Amniotic epithelial cell (primary cell): ENCODE measurements at regions not wholly inside any gene's neighbourhood (a gene's known extent, or its start where the extent isn't known, plus 50 kb on each side); places are given as distances from the start of the nearest gene placed in this dataset.

Experiments used
- DNase-seq: peaks from one replicate; pipeline ENCODE4 v3.0.0-alpha.2; 2010; ENCODE audit warnings: low read depth

DNA sequence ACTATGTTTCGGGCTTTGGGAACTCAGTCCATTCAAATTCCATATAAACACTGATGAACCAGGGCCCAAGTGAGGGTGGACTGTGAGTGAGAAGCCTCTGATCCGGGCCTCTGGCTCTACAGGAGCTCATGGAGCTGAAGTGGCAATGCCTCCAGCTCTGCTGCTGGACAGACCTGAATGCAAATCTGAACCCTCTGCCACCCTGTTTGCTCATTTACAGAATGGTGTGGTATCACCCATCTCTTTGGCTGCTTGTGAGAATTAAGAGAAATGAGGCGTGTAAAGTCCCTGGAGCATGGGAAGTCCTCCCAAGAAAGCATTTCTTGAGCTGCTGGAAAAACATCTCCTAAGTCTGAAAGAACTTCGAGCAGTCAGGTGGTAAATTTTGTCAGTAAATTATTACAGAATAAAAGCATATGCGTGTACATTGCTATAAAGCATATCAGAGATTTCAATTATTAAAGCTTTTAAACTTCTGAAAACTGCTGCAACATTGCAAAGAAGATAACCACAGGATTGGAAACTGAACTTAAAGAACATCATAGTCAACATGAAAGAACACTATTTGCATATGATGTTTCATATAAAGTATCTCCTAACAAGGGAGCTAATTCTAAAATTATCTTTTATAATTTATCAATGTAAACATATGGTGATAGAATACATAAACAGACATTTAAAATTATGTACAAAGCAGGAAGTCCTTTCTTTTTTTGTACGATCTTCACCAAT, 369.0 kb downstream of the UQCRFS1 start:
- no peak for DNase-seq

DNA sequence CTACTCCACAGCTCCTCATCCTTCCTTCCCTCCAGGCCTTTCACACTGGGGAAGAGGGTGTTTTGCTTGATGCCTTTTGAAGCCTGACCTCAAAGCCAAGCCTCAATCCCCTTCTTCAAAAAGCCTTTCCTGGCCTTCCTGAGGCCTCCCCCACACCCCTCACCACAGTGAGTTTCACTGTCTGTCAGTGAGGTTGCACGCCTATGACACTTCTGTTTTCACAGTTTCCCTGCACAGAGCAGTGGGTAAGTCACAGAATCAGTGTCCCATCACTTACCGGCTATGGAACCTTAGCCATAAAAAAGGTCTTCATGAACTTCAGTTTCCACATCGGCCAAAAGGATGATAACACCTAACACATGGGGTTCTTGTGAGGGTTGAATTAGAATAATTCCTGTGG, 371.4 kb downstream of the UQCRFS1 start:
- no peak for DNase-seq

DNA sequence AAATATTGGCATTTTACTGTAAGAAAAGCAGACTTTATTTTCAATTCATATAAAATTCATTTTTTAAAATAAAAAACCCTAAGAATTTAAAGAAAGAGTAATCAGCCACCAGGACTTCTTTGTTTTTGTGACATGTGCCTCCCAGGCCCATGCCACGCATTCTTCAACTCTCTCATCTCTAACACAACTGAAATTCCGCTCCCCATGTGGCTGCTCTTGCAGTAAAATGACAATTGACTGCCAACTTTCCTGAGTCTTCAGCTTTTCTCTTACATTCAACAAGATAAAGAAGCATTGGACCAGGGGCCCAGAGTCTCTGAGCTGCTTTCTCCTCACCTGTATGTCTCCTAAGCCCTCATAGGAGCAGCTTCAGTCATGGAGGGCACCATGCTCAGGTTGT, 372.1 kb downstream of the UQCRFS1 start:
- no peak for DNase-seq

DNA sequence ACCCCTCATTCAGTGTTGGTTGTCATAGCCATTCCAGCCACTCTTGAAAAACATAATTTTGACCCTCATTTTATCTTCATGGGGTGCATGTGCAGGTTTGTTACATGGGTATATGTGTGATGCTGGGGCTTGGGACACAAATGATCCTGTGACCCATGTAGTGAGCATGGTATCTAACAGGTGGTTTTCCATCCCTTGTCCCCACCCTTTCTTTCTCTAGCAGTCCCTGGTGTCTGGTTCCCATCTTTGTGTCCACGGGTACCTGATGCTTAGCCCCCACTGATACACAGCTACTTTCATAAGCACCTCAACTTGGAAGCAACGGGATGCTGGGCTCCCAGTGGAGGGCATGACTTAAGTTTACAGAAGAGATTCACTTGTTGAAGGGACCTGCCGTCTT, 373.5 kb downstream of the UQCRFS1 start:
- DNase-seq, result no peak

DNA sequence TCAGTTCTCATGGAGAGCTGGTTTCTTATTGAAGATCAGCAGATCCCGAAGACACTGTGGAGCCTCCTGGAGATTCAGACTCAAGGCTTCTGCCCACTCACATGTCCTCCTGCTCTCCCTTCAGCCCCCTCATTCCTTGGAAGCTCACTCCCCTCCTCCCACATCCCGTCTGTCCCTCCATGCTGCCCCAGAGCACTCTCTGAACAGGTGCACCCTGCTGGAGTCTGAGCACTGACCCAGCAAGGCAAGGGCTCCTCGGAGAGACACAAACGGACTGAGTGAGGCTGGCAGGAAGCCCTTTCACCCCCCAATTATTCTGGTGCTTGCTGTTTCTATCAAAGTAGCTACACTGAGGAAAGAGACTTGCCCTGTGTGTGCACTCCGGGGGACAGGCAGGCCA, 374.0 kb downstream of the UQCRFS1 start:
- no peak for DNase-seq

DNA sequence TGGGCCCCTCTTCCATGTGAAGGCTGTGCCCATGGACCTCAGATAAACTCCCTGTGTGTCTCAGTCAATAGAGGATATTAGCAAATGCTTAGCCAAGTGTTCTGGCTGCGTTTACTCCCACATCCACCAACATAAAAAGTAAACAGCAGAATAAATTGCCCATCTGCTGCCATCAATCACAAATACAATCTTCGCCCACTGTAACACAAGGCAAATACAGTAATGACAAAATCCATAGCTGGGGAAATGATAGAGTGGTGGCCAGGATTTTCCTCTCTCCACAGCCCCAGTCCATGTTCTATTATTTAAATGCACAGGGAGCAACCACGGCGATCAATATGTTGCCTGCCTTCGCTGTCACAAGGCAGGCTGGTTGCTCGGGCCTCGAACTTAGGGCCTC, 376.5 kb downstream of the UQCRFS1 start:
- no peak for DNase-seq

DNA sequence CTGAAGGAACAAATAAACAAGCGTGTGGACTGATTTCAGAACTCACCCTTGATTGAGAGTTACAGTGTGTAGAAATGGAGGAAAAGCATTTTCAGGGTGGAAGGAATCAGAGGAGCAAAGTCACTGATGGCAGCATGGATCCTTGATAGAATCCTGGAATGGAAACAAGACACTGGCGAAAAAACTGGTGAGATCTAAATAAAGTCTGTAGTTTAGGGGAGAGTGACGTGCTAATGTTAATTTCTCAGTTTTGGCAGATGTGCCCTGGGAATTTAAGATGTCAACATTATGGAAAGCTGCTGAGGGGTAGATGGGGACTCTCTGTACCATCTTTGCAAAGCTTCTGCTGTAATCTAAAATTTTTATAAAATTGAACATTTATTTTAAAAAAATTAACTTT, 378.0 kb downstream of the UQCRFS1 start:
- DNase-seq, result no peak

DNA sequence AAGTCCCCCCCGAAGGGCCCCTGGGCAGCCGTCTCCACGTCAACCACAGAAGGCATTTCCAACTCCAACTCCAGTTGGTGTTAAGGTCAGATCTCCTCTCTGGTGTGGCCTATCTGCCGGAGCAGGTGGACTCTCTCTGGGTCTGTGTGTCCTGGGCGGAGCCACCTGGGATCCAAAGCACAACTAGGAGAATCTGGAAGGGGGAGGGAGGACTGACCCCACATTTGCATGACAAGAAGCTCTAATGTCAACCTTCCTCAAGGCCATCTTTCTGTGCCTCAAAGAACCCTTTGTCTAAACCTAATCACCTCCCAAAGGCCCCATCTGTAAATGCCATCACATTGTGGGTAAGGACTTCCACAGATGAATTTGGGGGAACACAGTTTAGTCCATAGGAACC, 381.5 kb downstream of the UQCRFS1 start:
- DNase-seq, result no peak

DNA sequence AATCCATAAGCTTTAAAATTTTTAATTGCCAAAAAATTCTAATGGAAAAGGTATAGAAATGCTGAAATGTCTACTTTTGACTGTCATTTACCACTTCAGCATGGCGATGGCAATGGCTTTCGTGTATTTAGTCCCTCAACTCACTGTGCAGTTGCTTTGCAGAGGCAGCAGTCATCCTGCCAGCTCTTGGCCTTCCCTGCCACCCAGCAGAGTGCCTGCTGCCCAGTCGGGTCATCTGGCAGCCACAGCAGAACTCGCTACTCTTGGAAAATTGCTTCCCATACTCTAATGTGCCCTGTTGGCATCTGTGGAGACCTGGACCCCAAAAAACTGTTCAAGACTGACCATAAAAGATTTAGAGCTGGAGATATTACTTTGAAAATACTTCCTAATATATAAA, 383.2 kb downstream of the UQCRFS1 start:
- no peak for DNase-seq

DNA sequence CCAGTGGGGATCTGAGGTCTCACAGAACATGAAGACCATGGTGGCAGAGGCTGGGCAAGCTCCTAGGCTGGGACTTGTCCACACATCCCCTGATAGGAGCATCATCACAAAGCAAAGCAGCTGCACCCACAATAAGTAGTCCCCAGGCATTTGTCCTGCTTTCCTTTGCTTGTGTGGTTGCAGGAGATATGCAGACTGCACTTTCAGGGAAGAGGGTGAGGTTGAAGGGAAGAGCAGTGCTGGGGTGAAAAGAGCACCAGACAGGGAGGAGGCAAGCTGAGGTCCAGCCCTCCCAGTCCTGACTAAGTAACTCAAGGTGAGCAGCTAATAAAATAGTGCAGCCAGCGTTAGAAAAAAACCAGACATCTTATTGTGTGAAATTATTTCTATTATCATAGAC, 383.6 kb downstream of the UQCRFS1 start:
- no peak for DNase-seq

DNA sequence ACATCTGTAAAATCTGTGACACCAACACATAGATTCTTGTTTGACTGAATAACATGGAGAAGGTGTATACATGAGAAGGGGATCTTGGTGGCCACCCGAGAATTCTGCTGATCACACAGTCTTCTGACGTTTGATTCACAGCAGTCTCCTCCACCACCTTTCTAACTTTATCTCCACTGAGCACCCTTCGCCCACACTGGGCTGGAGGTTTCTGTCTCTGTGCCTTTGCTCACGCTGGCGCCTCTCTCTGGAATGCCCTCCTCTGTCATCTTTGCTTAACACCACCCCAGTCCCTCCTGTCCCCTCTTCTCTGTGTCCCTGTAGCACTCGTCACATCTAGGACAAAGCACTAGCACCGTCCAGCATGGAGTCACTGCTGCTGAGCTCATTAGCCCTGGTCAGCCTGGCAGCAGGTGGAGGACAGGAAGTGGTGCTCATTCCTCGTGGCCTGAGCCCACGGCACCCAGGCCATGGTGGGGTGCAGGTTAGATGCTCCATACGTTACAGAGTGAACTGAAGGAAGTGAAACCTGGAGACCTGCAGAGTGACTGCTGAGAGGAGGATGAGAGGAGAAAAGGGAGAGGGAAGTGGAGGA, 384.6 kb downstream of the UQCRFS1 start:
- no peak for DNase-seq

DNA sequence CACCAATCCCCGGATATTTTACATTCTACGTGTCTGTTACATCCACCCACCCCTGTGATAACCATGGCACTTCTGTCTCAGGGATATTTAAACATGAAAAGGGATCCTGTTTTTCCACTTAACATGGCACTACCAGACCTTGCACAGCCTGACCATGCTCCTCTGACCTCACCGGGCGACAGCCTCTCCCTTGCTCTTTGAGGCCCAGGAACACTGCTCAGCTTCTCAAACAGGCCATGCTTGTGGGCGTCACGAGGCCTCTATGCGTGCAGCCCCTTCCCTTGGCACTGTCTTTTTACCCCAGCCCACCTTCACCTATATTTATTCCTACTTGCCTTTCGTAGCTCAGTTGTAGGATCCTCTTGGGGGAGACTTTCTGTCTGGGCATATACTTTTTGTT, 385.6 kb downstream of the UQCRFS1 start:
- no peak for DNase-seq

DNA sequence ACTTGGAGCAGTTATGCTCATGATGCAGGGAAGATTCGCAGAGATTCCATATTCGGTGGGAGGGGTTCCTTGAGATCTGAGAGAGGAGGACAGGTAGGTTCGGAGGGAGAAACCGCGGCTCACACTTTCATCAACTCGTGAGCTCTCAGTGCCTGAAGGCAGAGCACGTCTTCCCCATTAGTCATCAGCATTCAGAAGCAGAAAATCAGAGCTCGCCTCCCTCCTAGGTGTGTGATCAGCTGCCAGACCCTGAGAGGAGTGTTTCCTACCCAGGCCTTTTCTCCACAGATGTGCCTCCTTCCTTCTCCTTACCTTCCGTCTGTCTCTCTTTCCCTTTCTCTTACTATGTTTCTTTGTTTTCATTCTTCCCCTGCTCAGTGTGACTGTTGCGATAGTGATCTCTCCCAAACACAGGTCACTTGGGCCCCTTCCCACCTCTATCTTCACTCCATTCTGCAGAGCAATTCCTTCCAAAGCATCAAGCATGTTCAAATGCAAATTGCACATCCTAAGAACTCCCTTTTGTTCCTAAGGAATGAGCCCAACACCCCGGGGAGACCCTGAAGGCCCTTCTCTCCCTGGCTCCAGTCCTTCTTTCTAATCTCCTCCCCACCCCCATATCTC, 389.5 kb downstream of the UQCRFS1 start:
- no peak for DNase-seq

DNA sequence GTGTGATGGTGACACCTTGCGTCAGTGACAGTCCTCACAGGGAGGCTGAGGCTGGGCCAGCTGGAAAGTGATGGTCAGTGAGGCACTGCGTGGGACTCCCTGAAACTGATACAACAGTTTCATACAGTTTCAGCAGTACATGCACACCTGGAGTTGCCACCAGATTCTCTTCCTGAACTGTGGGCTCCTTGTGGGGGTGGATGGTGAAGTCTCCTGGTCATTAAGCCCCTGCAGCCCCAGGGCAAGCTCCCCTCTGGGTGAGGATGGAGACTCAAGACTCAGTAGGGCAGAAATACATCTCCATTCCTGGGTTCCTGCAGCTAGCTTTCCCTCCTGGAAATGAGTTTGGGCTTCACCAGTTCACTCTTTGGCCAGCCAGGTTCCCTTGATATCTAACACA, 392.7 kb downstream of the UQCRFS1 start:
- DNase-seq, result no peak

DNA sequence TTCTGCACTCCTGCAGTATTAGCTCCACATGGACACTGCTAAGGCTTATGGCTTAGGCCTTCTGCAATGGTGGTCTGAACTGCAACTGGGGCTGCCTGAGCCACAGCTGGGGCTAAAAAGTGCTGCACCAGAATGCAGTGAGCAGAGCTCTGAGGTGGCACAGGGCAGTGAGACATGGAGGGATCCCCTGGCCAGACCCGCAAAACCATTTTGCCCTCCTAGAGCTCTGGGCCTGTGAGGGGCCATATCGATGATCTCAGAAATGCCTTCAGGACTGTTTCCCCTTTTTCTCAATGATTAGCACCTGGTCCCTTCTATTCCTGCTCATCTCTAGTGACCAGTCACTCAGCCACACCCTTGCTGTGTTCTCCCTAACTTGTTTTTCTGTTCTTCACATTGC, 397.7 kb downstream of the UQCRFS1 start:
- no peak for DNase-seq

DNA sequence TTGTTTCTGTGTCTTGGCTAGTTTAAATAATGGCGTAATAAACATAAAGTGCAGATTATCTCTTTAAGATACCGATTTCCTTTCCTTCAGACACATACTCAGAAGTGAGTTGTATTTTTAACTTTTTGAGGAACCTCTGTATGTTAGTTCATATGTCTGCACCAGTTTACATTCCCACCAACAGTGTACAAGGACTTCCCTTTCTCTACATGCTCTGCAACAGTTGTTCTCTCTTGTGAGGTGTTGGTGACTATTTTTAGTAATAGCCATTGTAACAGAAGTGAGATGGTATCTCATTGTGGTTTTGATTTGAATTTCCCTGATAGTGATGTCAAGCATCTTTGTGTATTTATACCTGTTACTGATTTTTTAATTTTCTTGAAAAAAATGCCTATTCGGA, 418.6 kb downstream of the UQCRFS1 start:
- no peak for DNase-seq

DNA sequence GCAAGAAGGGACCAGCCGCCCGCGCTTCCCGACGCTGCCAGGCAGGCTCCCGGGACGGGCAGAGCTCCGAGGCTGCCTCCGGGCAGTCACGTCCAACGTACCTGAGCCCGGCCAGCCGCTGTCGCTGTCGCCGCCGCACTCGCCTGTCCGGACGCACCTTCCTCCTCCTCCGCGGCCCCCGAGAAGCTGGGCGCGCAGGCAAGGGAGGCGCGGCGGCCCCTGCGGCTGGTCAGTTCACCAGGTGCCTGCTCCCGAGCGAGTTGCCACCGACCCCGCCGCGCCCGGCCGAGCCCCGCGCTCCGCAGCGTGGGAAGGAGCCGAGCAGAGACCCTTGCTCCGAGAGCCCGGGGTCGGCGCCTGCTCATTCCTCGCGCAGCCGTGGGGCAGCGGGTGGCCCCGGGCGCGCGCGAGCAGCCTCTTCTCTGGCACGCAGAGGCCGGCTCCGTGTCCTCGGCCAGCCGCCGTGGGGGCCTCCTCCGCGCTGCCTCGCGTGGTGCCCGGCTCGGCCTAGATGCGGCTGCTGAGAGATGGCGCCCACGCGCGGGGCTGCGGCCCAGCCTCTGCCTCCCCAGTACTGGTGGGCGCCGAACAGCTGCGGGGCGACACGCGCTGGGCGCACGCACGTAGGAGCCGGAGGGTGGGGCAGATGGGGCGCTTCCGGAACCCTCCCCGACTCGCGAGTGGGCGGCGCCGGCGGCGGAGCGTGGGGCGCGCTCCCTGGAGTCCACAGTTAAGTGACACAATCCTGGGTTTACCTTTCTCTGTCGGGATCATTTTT, 419.4 kb downstream of the UQCRFS1 start:
- no peak for DNase-seq

DNA sequence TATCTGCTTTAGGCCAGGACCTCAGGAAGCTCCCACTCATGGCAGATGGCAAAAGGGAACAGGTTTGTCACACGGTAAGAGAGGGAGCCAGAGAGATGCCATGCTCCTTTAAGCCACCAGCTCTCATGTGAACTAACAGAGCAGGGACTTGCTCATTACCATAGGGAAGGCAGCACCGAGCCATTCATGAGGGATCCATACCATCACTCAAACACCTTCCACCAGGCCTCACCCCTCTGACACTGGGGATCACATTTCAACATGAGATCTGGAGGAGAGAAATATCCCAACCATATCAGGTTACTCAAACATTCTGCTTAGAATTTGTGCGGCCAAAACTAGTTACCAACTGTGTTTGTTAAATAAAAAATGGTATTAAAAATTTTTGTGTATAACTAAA, 427.0 kb downstream of the UQCRFS1 start:
- no peak for DNase-seq

DNA sequence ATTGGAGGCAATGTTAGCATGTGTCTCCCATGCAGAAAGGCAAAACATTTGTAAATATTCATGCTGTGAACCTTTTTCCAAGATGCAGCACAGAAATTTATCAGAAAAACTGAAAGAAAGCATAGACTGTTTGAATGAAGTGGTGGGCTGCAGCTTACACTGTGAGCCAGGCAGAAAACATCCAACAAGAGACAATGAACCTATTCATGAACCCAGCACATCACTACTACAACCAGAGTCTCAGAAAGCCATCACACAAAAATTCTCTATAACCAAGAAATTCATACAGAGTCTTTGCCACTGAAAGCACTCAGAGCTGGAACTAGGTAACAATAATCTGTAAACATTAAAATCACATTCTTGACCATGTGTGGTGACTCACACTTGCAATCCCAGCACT, 448.9 kb downstream of the UQCRFS1 start:
- no peak for DNase-seq

DNA sequence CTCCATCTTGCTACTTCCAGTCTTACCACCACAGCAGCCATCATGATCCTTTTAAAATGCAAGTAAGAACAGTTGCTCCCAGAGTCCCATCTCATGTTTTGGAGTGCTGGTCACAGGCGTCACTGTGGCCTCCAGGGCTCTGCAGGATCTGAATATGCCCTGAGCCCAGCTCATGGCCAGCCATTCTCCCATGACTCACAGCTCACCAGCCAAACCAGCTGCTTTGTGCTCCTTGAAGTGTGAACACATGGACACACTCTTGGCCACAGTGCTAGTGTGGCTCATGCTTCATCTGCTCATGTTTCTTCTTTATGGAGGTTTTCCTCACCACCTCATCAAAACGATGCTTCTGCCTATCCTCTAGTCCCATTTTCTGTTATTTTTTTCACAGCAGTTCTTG, 466.5 kb downstream of the UQCRFS1 start:
- DNase-seq, result no peak

DNA sequence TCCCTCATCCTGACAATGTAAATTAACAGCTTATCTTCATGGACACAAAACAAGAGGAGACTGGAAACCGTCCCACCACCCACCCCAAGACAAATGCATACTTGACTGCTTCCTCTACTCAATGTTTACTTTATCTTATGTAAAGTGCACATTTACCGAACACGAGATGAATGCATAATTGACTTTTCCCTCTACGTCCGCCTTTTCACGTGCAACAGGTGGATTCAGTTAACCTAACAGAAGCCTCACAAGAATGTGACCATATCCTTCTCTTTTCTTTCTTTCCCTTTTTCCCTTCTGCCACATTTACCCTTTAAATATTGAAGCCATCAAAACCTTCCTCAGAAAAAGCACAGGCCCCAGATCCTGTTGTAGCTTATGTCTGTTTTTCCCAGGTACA, 468.0 kb downstream of the UQCRFS1 start:
- DNase-seq, result no peak

DNA sequence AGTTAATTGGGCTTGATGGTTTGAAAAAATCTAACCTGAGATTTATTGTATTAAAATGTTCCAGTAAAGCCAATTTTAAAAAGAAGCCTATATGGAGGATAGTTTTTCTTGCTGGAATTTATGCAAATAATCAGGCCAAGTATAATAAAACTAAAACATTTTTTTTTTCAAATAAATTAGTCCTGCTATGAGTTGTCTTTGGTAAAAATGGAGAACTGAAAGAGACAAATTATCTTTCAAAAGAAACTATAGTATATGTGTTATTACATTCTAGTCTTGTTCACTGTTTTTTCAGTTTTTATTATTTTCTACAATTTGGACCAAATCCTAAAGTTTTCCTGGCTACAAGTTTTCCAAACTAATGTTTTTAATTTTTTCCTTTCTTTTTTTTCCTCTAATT, 468.9 kb downstream of the UQCRFS1 start:
- no peak for DNase-seq
